ENCODE measurements at regions not wholly inside any gene's neighbourhood (a gene's known extent, or its start where the extent isn't known, plus 50 kb on each side); places are given as distances from the start of the nearest gene placed in this dataset.
A peak's percentile ranks its signal among the peaks of the same experiment; 100 is the strongest.

GRCh38 chr9:14415947-14416346 is 102.0 kb upstream of the NFIB start:
- DNase-seq (ENCODE audit: extremely low spot score, unreplicated experiment) = no peak
- no peak overlapping the region for H3K27ac Mint-ChIP-seq
- H3K9me3 Mint-ChIP-seq = peaks cover 10% of the 10 kb centered on the region
- TF ChIP-seq CTCF (conservative IDR thresholded peaks at IDR 0.05) = no peak
- H3K4me3 Mint-ChIP-seq = no peak overlapping the region
- H3K4me1 Mint-ChIP-seq (ENCODE audit: unreplicated experiment) = peaks cover 34% of the 10 kb centered on the region
- H3K36me3 Mint-ChIP-seq = no peaks in the 10 kb centered on the region
- no peaks in the 10 kb centered on the region for H3K27me3 Mint-ChIP-seq

GRCh38 chr9:14413812-14414211 is 99.9 kb upstream of the NFIB start:
- DNase-seq (ENCODE audit: extremely low spot score, unreplicated experiment) = no peak
- no peaks in the 10 kb centered on the region for H3K36me3 Mint-ChIP-seq
- no peak overlapping the region for H3K27ac Mint-ChIP-seq
- TF ChIP-seq CTCF (conservative IDR thresholded peaks at IDR 0.05) = no peak
- H3K4me3 Mint-ChIP-seq = no peak overlapping the region
- peaks cover 10% of the 10 kb centered on the region for H3K9me3 Mint-ChIP-seq
- peaks cover 22% of the 10 kb centered on the region for H3K4me1 Mint-ChIP-seq (ENCODE audit: unreplicated experiment)
- H3K27me3 Mint-ChIP-seq = no peaks in the 10 kb centered on the region

DNA sequence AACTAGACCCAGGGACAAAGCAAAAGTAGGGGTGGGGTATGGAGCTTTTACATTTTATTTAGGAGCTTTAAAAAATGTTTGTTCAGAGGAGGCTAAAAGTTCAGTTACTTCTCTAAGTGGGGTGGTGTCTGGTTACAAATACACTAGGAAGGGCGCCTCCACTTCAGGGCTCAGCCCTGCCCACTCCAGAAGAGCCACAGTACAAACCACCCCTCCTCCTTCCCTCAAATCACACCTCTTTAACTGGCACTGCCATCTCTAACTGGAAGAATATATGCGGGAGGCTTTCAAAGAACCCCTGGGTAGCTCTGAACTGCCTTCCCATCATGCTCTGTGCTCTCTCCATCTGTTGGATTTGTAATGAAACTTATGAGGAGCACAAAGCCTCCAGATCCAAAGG is 98.8 kb upstream of the NFIB start:
- TF ChIP-seq CTCF (conservative IDR thresholded peaks at IDR 0.05) = no peak
- Mint-ChIP-seq H3K4me1 (ENCODE audit: unreplicated experiment) (peaks cover 13% of the 10 kb centered on the region), H3K4me3 (no peak overlapping the region), H3K27ac (peak overlapping the region; percentile 23), H3K27me3 (no peaks in the 10 kb centered on the region), H3K36me3 (no peaks in the 10 kb centered on the region), H3K9me3 (peaks cover 10% of the 10 kb centered on the region)
- no peak for DNase-seq (ENCODE audit: extremely low spot score, unreplicated experiment)

DNA sequence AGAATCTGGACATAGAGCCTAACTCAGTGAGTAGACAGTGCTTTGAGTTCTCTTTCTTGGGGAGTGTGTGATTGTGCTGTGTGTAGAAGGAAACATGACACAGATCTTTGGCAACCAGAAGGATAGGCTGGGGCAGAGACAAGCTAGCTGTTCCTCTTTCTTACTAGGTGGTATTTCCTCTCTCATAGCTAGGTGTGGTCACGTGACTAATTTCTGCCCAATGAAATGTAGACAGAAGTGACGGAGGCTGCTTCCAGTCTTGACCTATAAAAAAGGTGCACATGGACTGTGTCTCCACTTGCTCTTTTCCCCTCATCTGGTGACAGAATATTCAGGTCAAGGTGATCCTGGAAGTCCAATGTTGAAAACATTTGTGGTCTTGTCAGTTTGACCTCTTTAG is 92.5 kb upstream of the NFIB start:
- Mint-ChIP-seq H3K9me3 (peaks cover 6% of the 10 kb centered on the region), H3K4me3 (no peak overlapping the region), H3K27ac (no peak overlapping the region), H3K4me1 (ENCODE audit: unreplicated experiment) (peaks cover 8% of the 10 kb centered on the region), H3K27me3 (peaks cover 2% of the 10 kb centered on the region), H3K36me3 (no peaks in the 10 kb centered on the region)
- no peak for TF ChIP-seq CTCF (conservative IDR thresholded peaks at IDR 0.05)
- no peak for DNase-seq (ENCODE audit: extremely low spot score, unreplicated experiment)

- peaks cover 6% of the 10 kb centered on the region for H3K9me3 Mint-ChIP-seq
- peaks cover 2% of the 10 kb centered on the region for H3K27me3 Mint-ChIP-seq
- no peak overlapping the region for H3K27ac Mint-ChIP-seq
Measured at GRCh38 chr9:14405176-14405706, 91.3 kb upstream of the NFIB start.

More at GRCh38 chr9:14405176-14405706, 91.3 kb upstream of the NFIB start:
- peaks cover 13% of the 10 kb centered on the region for H3K4me1 Mint-ChIP-seq (ENCODE audit: unreplicated experiment)
- no peak for TF ChIP-seq CTCF (conservative IDR thresholded peaks at IDR 0.05)
- H3K36me3 Mint-ChIP-seq = no peaks in the 10 kb centered on the region
- no peak for DNase-seq (ENCODE audit: extremely low spot score, unreplicated experiment)
- no peak overlapping the region for H3K4me3 Mint-ChIP-seq
